Ishikawa (cell line): ENCODE measurements at regions not wholly inside any gene's neighbourhood (a gene's known extent, or its start where the extent isn't known, plus 50 kb on each side); places are given as distances from the start of the nearest gene placed in this dataset.

ENCODE experiments used
- CREB1 ChIP-seq: IDR thresholded peaks from 2 replicates; pipeline ENCODE4 v1.6.1; 2012; ENCODE audit warnings: low read depth
- TAF1 ChIP-seq: IDR thresholded peaks from 2 replicates; pipeline ENCODE4 v1.6.1; 2012; ENCODE audit warnings: low read depth, mild to moderate bottlenecking

DNA sequence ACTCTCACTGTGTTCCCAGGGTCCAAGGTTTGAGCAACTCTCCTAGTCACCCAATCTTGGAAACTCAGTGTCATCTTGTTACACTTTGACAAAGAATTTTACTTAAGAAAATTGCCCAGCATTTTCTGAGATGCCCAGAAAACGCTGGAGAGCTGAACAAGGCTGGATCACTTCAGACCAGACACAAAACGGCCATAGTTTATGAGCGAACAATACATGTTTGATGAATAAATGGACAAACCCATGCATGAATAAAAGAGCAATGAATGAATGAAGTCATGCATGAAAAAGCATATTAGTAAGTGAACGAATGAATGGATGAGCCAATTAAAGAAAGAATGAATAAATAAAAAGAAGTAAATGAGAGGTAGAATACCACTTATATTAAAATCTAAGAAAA lies 103.8 kb downstream of the MATN1 start:
- no peak for TF ChIP-seq CREB1
- no peak for TF ChIP-seq TAF1
